GM19372 (cell line): ENCODE measurements at regions not wholly inside any gene's neighbourhood (a gene's known extent, or its start where the extent isn't known, plus 50 kb on each side); places are given as distances from the start of the nearest gene placed in this dataset.

Experiments used
- ATAC-seq: cut with Tn5 transposase; IDR thresholded peaks from one replicate; pipeline ENCODE4 v1.9.1; 2021; ENCODE audit warnings: mild to moderate bottlenecking, low read depth, moderate library complexity; ENCODE audit not compliant: unreplicated experiment

DNA sequence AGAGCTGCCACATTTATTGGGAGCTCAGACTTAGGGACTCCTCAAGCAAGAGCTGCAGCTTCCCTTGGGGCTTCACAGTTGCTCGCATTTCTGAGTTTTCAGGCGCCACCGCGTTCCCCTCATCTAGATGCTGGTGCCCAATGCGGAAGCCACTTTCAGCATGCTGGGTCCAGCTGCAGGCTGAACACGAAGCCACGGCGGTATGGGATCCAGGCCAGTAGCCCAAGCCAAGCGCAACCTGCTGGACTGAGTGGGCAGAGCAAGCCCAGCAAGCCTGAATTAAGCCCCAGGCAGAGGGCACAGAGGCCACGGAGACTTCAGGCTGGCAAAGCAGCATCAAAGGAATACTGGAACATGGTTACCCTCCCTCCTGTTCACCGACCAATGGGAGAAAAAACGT, 391.5 kb downstream of the HTR1A start:
- ATAC-seq, result no peak

DNA sequence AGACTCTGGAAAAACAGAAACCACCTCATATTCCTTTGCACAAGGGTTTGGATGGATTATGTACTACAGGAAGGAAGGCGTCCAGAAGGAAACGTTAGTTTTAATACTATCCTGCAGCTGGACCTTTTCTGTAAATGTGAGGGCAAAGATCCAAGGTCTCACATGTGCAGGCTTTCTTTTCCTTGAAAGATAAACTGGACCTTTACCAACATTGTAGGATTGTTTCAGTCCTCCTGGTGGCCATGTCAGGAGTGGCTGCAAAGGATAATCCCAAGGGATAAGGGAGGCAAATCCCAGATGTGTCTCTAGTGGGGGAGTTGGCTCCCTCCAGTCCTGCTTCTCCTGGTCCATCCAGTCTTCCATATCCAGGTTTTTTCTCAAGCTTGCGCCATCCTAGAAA, 397.5 kb downstream of the HTR1A start:
- no peak for ATAC-seq

DNA sequence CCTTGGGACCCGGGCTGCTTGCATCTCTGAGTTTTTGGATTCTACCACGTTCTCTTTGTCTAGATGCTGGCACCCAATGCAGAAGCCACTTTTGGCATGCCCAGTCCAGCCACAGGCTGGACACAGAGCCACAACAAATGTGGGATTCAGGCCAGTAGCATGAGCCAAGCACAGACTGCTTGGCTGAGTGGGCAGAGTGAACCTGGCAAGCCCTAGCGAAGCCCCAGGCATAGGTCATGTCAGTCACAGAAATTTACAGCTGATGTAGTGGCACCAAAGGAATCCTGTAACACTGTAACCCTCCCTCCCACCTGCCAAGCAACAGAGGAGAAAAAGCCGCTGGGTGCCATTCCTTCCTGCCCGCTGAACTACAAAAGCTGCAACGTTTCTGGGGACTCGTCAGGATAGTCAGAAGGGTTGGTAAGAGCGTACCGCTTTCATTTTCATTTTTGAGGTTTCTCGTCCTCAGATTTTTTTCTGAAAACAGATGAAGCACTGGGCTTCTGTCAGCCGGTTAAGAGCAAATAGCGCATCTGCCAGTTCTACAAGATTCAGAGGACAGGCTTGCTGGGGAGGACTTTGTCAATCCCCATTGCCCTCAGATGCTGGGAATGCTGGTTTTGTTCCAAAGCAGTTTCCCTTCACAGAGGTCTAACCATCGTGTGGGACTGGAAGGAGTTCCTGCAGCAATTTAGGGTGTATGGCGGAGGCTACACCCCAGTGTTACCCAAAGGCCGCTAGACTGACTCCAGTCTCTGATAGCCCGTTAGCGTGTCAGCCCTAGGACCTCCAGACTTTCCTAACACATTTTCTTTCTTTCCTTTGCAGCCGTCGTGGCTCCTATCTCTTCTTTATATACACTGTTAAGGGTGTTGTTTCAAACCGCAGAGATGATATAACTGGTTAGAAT, 399.0 kb downstream of the HTR1A start:
- ATAC-seq, result no peak

DNA sequence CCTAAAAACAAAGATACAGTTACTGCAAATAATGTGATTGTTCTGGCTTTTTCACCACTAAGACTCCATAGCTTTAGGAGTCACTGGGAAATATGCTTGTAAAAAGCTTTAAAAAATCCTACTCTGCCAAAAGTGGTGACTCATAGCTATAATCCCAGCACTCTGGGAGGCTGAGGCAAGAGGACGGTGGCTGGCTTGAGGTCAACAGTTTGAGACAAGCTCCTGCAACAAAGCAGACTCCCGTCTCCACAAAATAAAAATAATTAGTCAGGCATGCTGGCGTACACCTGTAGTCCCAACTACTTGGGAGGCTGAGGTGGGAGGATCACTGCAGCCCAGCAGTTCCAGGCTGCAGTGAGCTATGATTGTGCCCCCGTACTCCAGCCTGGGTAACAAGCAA, 406.4 kb downstream of the HTR1A start:
- no peak for ATAC-seq

DNA sequence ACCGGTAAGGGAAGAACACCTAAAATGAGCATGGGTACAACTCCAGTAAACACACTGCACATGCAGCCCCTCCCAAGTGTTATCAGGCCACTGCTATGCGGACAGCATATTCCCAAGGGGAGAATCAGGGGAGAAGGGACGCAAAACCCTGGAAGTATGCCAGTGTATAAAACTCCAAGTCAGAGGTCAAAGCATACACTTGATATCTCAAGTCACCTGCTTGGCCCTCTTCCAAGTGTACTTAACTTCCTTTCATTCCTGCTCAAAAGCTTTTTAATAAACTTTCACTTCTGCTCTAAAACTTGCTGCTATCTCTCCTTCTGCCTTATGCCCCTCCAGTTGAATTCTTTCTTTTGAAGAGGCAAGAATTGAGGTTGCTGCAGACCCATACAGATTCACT, 408.1 kb downstream of the HTR1A start:
- no peak for ATAC-seq

DNA sequence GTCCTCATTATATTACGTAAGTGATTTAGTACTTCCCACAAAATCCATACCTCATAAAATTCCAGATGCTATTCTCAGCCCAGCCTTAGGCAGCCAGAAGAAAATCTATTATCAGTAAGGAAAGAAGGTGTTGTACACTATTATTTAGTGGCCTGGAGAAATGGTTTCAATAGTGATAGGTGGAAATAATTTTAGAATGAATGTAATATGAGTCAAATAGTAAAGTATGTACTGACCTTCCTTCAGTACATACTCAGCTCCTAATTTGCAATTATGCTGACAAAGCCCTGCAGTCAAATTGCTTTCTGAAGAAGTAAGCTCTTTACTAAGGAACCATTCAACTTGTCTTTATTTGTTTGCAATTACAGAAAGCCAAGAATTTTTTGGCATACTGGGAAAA, 409.2 kb downstream of the HTR1A start:
- no peak for ATAC-seq

DNA sequence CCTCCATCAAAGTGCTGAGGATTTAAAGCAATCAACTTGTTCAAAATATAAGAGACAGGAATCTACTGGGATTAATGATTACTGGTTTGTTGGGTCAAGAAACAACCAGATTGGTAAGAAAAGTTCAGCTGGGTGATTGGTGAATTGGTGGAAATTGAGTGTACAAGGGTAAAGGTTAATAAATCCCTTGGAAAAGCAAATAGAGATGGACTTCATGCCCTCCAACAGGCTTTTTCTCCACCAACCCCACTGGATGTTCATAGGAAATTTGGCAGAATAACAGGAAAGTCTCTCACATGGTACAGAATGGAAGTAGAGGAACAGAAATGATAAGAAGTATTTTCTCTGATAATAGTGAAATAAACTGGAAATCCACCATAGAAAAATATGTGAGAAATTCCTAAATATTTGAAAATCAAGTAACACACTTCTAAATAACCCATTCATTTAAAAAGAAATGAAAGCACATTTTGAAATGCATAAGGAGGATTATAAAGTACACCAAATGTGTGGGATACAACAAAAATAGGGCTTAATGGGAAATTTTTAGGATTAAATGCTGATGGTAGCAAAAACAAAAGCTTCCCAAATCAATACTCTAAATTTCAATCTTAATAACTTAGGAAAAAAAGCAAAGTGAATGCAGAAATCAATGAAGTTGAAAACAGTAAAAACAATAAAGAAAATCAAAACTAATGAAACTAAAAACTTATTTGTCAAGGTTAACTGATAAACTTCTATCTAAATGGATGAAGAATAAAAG, 426.2 kb downstream of the HTR1A start:
- no peak for ATAC-seq

DNA sequence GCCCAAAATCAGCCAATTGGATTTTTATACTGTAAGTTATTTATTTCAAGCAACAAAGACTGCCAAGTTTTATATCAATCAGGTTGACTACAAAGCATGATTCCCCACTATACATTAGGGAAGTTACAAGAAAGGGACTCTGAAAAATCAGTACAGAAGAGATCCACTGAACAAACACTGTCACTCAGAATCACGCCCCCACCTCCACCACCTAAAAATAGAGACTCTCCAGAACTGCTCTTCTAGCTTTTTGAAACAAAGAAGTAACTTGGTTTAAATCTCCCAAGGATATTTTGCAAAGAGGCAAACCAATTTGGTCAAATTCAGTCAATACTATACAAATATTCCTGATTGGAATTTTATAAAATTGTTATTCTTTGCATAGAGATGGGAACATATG, 438.0 kb downstream of the HTR1A start:
- no peak for ATAC-seq

DNA sequence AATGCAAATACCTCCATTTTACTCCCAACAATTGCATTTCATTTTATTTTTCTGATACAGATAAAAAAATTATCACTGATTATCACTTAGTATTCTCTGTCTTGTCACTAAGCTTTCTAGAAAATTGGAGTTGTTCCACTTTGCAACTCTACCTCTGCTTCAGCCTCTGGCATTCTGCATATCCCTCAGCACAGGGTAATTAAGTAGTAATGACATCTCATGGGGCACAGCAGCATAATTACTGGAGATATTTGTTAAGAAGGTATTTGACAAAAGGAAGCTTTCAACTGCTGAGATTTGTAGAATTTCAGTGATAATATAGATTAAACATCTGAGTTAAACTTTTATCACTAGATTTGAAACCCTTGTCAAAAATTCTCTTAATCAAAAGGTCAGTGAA, 446.2 kb downstream of the HTR1A start:
- ATAC-seq, result no peak

DNA sequence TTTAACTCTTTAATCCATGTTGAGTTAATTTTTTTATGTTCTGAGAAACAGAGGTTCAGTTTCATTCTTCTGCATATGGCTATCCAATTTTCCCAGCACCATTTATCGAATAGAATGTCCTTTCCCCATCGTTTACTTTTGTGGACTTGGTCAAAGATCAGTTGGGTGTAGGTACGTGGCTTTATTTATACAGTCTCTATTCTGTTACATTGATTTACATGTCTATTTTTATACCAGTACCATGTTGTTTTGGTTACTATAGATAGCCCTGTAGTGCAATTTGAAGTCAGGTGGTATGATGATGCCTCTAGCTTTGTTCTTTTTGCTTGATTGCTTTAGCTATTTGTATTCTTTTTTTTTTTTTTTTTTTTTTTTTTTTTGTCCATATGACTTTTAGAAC, 462.0 kb downstream of the HTR1A start:
- ATAC-seq, result no peak

DNA sequence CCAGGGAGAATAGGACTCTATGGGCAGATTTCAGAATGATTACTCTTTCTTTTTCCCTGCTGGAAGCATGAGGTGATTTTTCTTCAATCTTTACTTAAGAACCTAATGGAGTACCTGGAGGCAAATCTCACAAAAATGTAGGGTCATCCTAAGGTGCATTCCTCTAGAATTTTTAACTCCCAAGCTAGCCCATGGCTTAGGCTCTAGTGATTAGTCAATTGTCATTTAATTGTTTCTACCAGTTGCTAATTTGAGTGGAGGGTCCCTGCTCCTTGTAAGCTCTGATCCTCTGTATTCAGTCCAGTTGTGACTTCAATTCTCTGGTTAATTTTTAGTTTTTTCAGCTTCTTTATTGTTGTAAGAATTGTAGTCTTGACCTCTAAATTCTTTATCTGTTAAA, 467.0 kb downstream of the HTR1A start:
- no peak for ATAC-seq

DNA sequence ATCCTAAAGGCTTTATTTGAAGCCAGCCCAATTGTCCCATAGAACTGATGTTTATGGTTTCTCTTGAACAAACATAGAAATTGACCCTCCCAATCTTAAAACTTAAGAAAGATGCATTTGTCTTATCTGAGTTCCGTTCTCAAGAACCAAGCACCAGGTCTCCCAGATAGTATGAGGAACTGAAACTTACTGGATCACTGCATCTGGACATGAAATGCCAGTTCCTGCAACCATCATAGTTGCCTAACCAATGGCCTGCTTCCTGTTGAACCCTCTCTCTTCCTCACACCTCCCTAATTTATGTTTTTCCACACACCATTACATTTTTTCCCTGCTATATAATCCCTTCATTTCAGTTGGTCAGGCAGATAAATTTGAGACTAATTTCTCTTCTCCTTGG, 478.9 kb downstream of the HTR1A start:
- no peak for ATAC-seq

DNA sequence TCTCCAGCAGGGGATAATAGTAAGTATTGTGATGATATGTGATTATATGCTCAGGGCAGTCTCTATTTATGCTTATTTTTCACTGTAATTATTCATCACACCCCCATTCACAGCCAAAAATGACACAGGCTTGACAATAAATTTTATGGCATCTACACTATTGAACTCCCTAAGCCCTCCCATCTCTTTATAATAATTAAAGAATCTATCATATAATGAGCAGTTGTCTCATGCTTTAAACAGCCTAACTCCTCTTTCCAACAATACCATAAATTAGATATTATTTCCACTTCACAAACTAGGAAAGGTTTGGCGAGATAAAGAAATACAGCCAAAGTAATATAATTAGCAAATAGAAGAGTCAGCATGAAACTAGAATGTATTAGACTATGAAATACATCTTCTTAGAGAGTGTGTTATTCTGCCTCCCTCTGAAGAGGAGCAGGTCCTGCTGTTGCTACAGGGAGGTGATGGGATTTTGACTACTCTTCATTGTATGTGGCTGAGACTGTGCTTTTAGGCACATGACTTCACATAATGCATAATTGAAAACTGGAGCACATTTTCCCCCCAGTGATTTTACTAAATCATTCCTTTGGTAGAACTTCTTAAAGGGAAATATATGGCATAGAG, 488.8 kb downstream of the HTR1A start:
- no peak for ATAC-seq

DNA sequence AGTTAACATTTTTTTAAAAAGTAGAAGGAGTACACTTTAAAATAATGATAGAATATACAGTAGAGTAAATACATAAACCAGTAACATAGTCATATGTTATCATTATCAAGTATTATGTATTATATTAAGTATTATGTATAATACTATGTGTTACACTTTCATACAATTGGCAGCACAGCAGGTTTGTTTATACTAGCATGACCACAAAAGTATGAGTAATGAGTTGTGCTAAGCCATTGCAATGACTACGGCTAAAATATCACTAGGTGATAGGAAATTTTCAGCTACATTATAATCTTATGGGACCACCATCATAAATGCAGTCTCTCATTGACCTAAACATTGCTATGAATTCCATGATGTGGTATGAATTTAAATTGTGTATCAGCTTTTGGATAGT, 506.0 kb downstream of the HTR1A start:
- ATAC-seq, result no peak

DNA sequence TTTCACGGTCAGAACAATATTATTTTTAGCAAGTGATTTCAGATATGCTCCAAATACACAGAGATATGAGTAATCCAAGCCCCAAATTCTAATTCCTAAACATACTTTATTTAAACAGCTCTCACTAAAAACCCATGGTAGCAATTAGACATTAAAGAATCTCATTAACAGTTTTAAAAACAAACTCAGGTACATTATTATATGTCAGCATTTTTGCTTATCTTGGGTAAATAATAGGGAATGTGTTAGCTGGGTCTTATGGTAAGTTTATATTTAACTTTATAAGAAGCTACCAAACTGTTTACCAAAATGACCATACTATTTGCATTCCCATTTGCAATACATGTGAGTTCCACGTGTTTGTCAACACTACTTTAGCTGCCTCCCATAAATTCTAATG, 511.1 kb downstream of the HTR1A start:
- ATAC-seq, result no peak

DNA sequence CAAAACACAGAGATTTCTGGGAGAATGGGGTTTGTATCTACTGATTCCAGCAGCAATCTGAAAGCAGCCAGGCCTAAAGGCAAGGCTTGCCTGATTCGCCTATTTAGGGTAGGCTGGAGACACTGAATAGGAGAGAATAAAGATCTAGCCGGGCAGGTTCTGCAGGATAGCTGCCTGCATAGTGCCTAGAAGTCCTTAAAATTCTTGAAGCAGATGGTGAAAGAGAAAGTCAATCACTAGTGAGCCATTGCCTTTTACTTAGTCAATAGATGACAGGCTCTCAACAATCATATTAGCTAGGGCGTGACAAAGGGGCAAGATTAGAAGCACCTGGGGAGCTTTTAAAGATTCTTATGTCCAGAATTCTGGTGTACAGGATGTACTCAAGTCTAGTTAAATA, 522.7 kb downstream of the HTR1A start:
- ATAC-seq, result no peak

DNA sequence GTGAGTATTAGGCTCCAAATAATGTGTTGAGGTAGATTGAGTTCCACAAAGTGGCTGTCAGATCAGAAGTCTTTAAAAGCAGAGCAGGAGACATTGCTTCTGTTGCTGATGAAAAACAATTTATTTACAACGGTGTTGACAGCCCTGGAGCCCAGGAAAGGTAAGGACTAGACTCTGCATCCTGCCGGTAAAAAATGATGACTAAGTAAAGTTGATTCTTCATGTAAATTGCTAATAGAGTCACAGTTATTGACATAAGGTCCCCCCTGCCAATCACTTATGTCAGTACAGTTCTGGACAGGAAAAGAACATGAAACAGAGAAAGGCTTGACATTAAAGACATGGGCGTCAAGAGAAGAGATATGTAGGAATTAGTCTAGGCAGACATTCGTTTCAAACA, 552.5 kb downstream of the HTR1A start:
- no peak for ATAC-seq

DNA sequence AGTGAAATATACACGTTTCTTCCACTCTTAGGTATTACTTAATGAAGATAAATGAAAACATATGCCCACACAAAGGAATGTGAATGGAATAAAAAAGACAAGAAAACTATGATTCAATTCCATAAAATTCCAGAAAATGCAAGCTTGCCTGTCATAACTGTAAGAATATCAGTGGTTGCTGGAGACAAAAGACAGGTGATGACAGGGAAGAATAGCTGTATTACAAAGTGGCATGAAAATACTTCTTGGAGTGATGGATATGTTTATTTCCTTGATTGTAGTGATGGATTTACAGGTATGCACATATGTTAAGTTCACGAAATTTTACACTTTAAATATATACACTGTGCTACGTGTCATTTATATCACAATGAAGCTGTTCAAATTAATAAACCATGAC, 553.3 kb downstream of the HTR1A start:
- no peak for ATAC-seq

DNA sequence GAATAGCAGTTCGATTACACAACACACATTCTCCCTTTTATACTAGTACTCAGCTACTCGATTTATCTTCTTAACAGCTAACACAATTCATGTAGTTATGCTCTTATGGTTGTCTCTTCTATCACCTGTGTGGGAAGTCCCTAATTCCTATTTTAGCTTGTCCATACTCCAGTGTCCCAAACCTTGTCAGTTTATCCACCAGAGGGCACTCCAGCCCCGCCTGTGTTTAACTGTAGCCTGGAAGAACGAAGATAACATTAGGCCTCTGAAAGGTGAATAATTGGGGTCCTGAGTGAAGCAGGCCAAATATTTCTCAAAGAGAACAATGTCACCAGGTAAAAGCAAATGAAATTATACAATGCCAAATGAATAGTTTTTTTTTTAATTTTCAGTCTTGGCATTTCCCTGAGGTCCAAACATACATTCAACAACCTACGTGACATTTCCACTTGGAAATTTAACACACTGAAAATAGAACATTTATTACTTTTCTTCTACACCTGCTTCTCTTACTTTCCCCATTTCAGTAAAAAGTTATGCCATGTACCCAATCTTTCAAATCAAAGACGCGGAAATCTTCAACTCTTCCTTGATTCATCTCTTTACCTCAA, 560.7 kb downstream of the HTR1A start:
- ATAC-seq, result no peak

DNA sequence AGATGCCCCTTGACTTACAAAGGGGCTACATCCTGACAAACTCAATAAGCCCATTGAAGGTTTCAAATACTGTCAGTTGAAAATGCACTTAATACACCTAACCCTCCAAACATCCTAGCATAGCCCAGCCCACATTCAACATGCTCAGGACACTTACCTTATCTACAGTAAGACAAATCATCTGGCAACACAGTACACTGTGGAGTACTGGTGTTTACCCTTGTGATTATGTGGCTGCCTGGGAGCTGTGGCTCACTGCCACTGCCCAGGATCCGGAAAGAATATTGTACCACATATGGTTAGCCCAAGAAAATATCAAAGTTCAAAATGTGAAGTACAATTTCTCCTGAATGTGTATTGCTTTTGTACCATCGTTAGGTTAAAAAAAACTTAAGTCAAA, 562.2 kb downstream of the HTR1A start:
- ATAC-seq, result no peak

DNA sequence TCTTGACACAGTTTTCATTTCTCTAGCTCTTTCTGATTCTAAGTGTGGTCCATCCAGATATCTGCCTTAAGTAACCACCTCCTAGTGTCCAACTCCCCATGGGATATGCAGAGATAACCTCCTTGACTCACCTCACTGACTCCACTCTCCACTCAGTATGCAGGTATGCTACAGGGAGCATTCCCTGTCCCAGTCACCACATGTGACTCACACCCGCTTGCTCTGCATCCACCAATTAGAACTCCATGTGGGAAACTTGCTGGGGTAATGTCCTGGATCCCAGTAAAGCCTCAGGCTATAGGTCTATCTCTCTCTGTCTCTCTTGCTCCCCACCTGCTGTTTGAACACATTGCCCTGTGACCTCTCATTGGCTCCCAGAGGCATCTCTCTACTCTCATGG, 563.9 kb downstream of the HTR1A start:
- no peak for ATAC-seq
